ENCODE measurements at regions not wholly inside any gene's neighbourhood (a gene's known extent, or its start where the extent isn't known, plus 50 kb on each side); places are given as distances from the start of the nearest gene placed in this dataset.

- peak; percentile 76 for DNase-seq (ENCODE audit: low read depth)
Observed at GRCh38 chr4:23333946-23334878, 555.6 kb downstream of the PPARGC1A start.

- DNase-seq (ENCODE audit: low read depth), result peak; percentile 43
Observed at GRCh38 chr4:23333556-23333945, 556.3 kb downstream of the PPARGC1A start.

GRCh38 chr4:23332313-23332712, 557.5 kb downstream of the PPARGC1A start:
- DNase-seq (ENCODE audit: low read depth), result no peak

- DNase-seq (ENCODE audit: low read depth), result no peak
Observed at GRCh38 chr4:23327120-23327519, 562.7 kb downstream of the PPARGC1A start.

GRCh38 chr4:23324021-23324690, 565.7 kb downstream of the PPARGC1A start:
- peak; percentile 42 for DNase-seq (ENCODE audit: low read depth)

- no peak for DNase-seq (ENCODE audit: low read depth)
Observed at GRCh38 chr4:23323436-23323835, 566.4 kb downstream of the PPARGC1A start.

GRCh38 chr4:23322732-23323131, 567.1 kb downstream of the PPARGC1A start:
- DNase-seq (ENCODE audit: low read depth), result no peak

GRCh38 chr4:23320931-23321587, 568.8 kb downstream of the PPARGC1A start:
- no peak for DNase-seq (ENCODE audit: low read depth)

- DNase-seq (ENCODE audit: low read depth), result no peak
Observed at GRCh38 chr4:23312686-23313085, 577.2 kb downstream of the PPARGC1A start.

GRCh38 chr4:23311983-23312382, 577.9 kb downstream of the PPARGC1A start:
- no peak for DNase-seq (ENCODE audit: low read depth)

- DNase-seq (ENCODE audit: low read depth), result peak; percentile 26
Observed at GRCh38 chr4:23305026-23305425, 584.8 kb downstream of the PPARGC1A start.

GRCh38 chr4:23298371-23298770, 591.5 kb downstream of the PPARGC1A start:
- DNase-seq (ENCODE audit: low read depth), result no peak

- no peak for DNase-seq (ENCODE audit: low read depth)
Observed at GRCh38 chr4:23297327-23297726, 592.5 kb downstream of the PPARGC1A start.

GRCh38 chr4:23291139-23291538, 598.4 kb downstream of the GBA3 start:
- no peak for DNase-seq (ENCODE audit: low read depth)

- DNase-seq (ENCODE audit: low read depth), result peak; percentile 19
Observed at GRCh38 chr4:23290656-23291055, 597.9 kb downstream of the GBA3 start.

GRCh38 chr4:23279377-23279986, 586.7 kb downstream of the GBA3 start:
- peak; percentile 1 for DNase-seq (ENCODE audit: low read depth)

GRCh38 chr4:23278845-23279244, 586.1 kb downstream of the GBA3 start:
- DNase-seq (ENCODE audit: low read depth), result no peak

- no peak for DNase-seq (ENCODE audit: low read depth)
Observed at GRCh38 chr4:23276076-23276475, 583.3 kb downstream of the GBA3 start.

GRCh38 chr4:23269566-23269965, 576.8 kb downstream of the GBA3 start:
- DNase-seq (ENCODE audit: low read depth), result no peak

- no peak for DNase-seq (ENCODE audit: low read depth)
Observed at GRCh38 chr4:23268072-23268771, 575.5 kb downstream of the GBA3 start.

- DNase-seq (ENCODE audit: low read depth), result no peak
Observed at GRCh38 chr4:23266401-23266800, 573.7 kb downstream of the GBA3 start.

GRCh38 chr4:23260511-23260910, 567.8 kb downstream of the GBA3 start:
- no peak for DNase-seq (ENCODE audit: low read depth)

Data from ELR (cell line).